Gastrocnemius medialis (tissue), 4 donors: ENCODE measurements at regions not wholly inside any gene's neighbourhood (a gene's known extent, or its start where the extent isn't known, plus 50 kb on each side); places are given as distances from the start of the nearest gene placed in this dataset.
"Not testable (repeated sequence)": the region's sequence is repeated elsewhere in the genome, so short reads cannot be mapped to it uniquely, and the experiment has no call there.

Source experiments
- ATAC-seq, 2 donors: fragments of 150-250 bp; one replicate each; pipeline ENCODE4 v1.9.1; 2016
- DNase-seq, 2 donors: peaks; one replicate each; pipeline ENCODE4 v3.0.0-alpha.2; 2019
- H3K27ac ChIP-seq, 4 donors: fragments of 200-600 bp; sonication (generic); 1 replicate in 1 of 4; 2 replicates in 3 of 4; pipeline ENCODE4 v1.5.1; 2016 to 2018; ENCODE audit warnings: mild to moderate bottlenecking in 2 of 4, moderate library complexity in 1 of 4
- H3K27me3 ChIP-seq, 3 donors: fragments of 200-600 bp; sonication (generic) in 2 of 3; 1 replicate in 1 of 3; 2 replicates in 2 of 3; pipeline versions ENCODE4 v1.5.1 to v1.6.0; 2016 to 2019; ENCODE audit warnings: mild to moderate bottlenecking in 1 of 3, moderate library complexity in 1 of 3
- H3K36me3 ChIP-seq, 2 donors: fragments of 200-600 bp; sonication (generic) in 1 of 2; one replicate each; pipeline ENCODE4 v1.5.1; 2017 to 2018
- H3K4me1 ChIP-seq, 2 donors: fragments of 200-600 bp; sonication (generic) in 1 of 2; one replicate each; pipeline ENCODE4 v1.5.1; 2016 to 2017; ENCODE audit warnings: mild to moderate bottlenecking in 2 of 2
- H3K4me3 ChIP-seq, 4 donors: fragments of 200-600 bp; sonication (generic) in 3 of 4; 1 replicate in 1 of 4; 2 replicates in 3 of 4; pipeline ENCODE4 v1.5.1; 2016 to 2019; ENCODE audit warnings: mild to moderate bottlenecking in 2 of 4
- H3K9me3 ChIP-seq, 3 donors: fragments of 200-600 bp; sonication (generic) in 2 of 3; 1 replicate in 1 of 3; 2 replicates in 2 of 3; pipeline ENCODE4 v1.5.1; 2016 to 2019
- POLR2A ChIP-seq, 2 donors: fragments of 450-650 bp; IDR thresholded peaks; one replicate each; pipeline ENCODE4 v1.6.1; 2017; ENCODE audit warnings: antibody characterized with exemption in 2 of 2, mild to moderate bottlenecking in 2 of 2, moderate library complexity in 2 of 2
- in situ Hi-C, 4 donors: fragments of 200-750 bp; cut with MboI; loops; one replicate each; pipeline versions ENCODE4 v1.15.0 to v1.8.0; 2017; ENCODE audit warnings: low sequenced_read_pairs in 4 of 4
- intact Hi-C: fragments of 100-400 bp; cut with DNase I; formaldehyde crosslinking; loops from one replicate; pipeline ENCODE4 v1.15.1; 2023; ENCODE audit warnings: low total_unique reads
- TF ChIP-seq, protein P1 (sequence below), 5 experiments: fragments of 450-650 bp in 3 of 5; fragments of 200-600 bp in 2 of 5; sonication (generic) in 2 of 5; IDR thresholded peaks in 4 of 5; conservative IDR thresholded peaks in 1 of 5; 1 replicate in 4 of 5; 2 replicates in 1 of 5; pipeline ENCODE4 v1.5.1; 2016 to 2019; ENCODE audit warnings: antibody characterized with exemption in 5 of 5, mild to moderate bottlenecking in 3 of 5, moderate library complexity in 3 of 5

DNA sequence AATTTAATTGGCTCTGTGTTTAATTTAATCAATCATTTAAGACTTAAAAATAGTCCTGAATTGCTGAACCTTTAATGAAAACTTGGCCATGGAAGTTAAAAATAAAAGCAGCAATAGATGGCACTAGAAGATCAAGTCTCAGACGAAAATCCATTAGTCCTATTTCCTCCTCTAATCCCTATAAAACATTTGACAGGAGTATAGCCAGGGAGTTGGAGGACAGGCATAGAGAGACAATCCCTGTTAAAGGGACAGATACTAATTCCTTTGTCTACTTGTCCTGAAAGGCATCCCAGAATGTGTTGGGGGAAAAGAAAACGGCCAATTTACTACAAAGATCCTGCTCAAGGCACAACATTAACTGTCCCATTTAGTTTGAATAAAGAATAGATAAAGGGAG is 276.3 kb upstream of the TACR3 start:
- intact Hi-C loops = no loop called here
- in situ Hi-C loops = no loop called here
- no peak overlapping the region for H3K27ac ChIP-seq
- H3K4me3 ChIP-seq = no peak overlapping the region
- H3K4me1 ChIP-seq = no peaks in the 10 kb centered on the region
- no peaks in the 10 kb centered on the region for H3K27me3 ChIP-seq
- TF ChIP-seq, protein P1, sequence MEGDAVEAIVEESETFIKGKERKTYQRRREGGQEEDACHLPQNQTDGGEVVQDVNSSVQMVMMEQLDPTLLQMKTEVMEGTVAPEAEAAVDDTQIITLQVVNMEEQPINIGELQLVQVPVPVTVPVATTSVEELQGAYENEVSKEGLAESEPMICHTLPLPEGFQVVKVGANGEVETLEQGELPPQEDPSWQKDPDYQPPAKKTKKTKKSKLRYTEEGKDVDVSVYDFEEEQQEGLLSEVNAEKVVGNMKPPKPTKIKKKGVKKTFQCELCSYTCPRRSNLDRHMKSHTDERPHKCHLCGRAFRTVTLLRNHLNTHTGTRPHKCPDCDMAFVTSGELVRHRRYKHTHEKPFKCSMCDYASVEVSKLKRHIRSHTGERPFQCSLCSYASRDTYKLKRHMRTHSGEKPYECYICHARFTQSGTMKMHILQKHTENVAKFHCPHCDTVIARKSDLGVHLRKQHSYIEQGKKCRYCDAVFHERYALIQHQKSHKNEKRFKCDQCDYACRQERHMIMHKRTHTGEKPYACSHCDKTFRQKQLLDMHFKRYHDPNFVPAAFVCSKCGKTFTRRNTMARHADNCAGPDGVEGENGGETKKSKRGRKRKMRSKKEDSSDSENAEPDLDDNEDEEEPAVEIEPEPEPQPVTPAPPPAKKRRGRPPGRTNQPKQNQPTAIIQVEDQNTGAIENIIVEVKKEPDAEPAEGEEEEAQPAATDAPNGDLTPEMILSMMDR (IDR thresholded peaks at IDR 0.05 in 4 of 5, conservative IDR thresholded peaks at IDR 0.05 in 1 of 5) = no peak
- no peak for TF ChIP-seq POLR2A (IDR thresholded peaks at IDR 0.05)
- no peak for DNase-seq
- no peaks in the 10 kb centered on the region for H3K36me3 ChIP-seq
- no peaks in the 10 kb centered on the region for H3K9me3 ChIP-seq
- ATAC-seq = no peak

DNA sequence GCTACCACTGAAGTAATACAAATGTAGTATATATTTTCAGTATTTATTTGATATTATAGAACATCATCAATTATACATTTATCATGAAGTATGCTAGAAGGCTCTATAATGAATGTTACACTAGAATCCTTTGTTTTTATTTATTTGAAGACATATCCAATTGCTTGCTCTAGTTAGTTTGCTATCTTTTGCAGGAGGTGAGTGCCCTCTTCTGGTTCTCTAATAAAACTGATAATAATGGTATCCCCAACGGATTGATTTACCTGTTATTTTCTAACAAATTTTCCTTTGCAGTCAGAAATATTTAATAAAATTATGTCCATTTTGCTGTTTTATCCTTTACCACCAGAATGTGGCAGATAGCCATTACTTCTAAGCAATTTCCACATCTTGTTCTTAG is 274.3 kb upstream of the TACR3 start:
- in situ Hi-C loops = no loop called here
- H3K36me3 ChIP-seq = no peaks in the 10 kb centered on the region

DNA sequence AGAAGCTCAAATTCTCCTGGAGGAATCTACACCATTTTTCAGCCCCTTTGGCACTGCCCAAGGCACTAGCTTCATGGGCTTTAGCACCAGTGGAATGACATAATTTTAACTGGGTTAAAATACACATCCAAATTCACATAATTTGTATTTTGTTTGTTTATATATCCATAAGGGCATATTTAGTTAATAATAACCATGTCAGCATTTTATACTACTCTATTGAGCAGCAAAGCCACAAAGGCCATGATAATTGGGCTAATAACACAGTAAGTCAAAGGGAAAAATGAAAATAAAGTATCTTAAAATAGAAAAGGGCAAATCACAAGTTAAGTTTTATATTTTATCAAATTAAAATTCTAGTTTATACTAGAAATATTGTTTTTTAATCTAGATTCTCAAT is 262.7 kb upstream of the TACR3 start:
- no peak for ATAC-seq
- no peaks in the 10 kb centered on the region for H3K9me3 ChIP-seq
- no peaks in the 10 kb centered on the region for H3K27me3 ChIP-seq
- TF ChIP-seq POLR2A (IDR thresholded peaks at IDR 0.05) = no peak
- TF ChIP-seq, protein P1 (IDR thresholded peaks at IDR 0.05 in 4 of 5, conservative IDR thresholded peaks at IDR 0.05 in 1 of 5) = no peak
- no peak for DNase-seq
- no peak overlapping the region for H3K27ac ChIP-seq
- H3K4me1 ChIP-seq = no peaks in the 10 kb centered on the region
- H3K36me3 ChIP-seq = no peaks in the 10 kb centered on the region
- H3K4me3 ChIP-seq = no peak overlapping the region
- intact Hi-C loops (no loop called here), in situ Hi-C loops (no loop called here)

More for the DNA sequence above, 274.3 kb upstream of the TACR3 start:
- no peak for TF ChIP-seq POLR2A (IDR thresholded peaks at IDR 0.05)
- TF ChIP-seq, protein P1 (IDR thresholded peaks at IDR 0.05 in 4 of 5, conservative IDR thresholded peaks at IDR 0.05 in 1 of 5) = no peak
- Histone ChIP-seq H3K27me3 (no peaks in the 10 kb centered on the region), H3K4me1 (no peaks in the 10 kb centered on the region), H3K4me3 (no peak overlapping the region), H3K9me3 (no peaks in the 10 kb centered on the region), H3K27ac (no peak overlapping the region)
- DNase-seq (no peak), ATAC-seq (no peak)
- intact Hi-C loops = no loop called here

DNA sequence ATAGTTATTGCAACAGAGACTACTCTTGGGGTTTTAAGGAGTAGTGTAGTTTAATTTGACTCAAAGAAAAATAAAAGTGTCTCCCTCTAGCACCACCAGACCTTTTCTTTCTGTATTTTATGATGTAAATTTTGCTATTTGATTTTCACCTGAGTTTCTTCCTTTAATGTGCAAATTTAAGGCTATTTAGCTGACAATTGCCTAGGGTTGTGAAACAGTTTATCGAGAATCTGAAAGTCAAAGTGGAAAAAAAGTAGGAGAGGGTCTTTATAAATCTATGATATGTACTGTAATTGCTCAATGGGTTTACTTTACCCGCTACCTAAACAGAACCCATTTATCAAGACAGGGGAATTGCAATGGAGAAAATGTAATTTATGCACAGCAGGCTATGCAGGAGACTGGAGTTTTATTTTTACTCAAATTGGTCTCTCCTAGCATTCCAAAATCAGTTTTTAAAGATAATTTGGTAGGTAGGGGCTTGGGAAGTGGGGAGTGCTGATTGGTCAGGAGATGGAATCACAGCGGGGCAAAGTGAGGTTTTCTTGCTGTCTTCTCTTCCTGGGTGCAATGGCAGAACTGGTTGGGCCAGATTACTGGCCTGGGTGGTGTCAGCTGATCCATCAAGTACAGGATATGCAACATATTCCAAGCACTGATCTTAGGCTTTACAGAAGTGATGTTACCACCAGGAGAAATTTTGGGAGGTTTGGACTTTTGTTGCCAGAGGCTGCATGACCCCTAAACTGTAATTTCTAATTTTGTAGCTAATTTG is 228.6 kb upstream of the TACR3 start:
- no peak overlapping the region for H3K27ac ChIP-seq
- no peaks in the 10 kb centered on the region for H3K4me1 ChIP-seq
- in situ Hi-C loops (no loop called here), intact Hi-C loops (no loop called here)
- H3K36me3 ChIP-seq = no peaks in the 10 kb centered on the region
- H3K27me3 ChIP-seq = no peaks in the 10 kb centered on the region
- DNase-seq (no peak), ATAC-seq (no peak)
- no peak overlapping the region for H3K4me3 ChIP-seq
- no peak for TF ChIP-seq POLR2A (IDR thresholded peaks at IDR 0.05)
- TF ChIP-seq, protein P1 (IDR thresholded peaks at IDR 0.05 in 4 of 5, conservative IDR thresholded peaks at IDR 0.05 in 1 of 5) = no peak
- H3K9me3 ChIP-seq = no peaks in the 10 kb centered on the region

DNA sequence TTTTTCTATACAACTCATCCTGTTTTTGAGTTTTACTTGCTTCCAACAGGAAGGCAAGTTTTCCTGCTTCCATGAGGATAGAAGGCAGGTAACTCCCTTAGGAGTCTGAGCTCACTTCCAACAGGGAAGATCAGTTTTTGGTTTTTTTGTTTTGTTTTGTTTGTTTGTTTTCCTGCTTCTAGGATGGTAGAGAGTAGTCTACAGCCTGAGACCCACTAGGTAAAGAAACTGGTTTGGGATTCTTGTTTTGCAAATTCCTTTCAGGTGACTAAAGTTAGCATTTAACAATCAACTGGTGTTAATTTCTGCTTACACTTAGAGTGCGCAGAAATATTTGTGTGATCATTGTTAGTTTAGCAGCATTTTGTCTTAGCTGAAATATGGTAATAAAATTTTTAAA is 227.8 kb upstream of the TACR3 start:
- TF ChIP-seq, protein P1 (IDR thresholded peaks at IDR 0.05 in 4 of 5, conservative IDR thresholded peaks at IDR 0.05 in 1 of 5) = no peak
- TF ChIP-seq POLR2A (IDR thresholded peaks at IDR 0.05) = no peak
- no peaks in the 10 kb centered on the region for H3K9me3 ChIP-seq
- intact Hi-C loops (no loop called here), in situ Hi-C loops (no loop called here)
- DNase-seq = no peak
- H3K27ac ChIP-seq = no peak overlapping the region
- H3K27me3 ChIP-seq = no peaks in the 10 kb centered on the region
- ATAC-seq = no peak
- H3K4me3 ChIP-seq = no peak overlapping the region
- H3K4me1 ChIP-seq = no peaks in the 10 kb centered on the region
- no peaks in the 10 kb centered on the region for H3K36me3 ChIP-seq

DNA sequence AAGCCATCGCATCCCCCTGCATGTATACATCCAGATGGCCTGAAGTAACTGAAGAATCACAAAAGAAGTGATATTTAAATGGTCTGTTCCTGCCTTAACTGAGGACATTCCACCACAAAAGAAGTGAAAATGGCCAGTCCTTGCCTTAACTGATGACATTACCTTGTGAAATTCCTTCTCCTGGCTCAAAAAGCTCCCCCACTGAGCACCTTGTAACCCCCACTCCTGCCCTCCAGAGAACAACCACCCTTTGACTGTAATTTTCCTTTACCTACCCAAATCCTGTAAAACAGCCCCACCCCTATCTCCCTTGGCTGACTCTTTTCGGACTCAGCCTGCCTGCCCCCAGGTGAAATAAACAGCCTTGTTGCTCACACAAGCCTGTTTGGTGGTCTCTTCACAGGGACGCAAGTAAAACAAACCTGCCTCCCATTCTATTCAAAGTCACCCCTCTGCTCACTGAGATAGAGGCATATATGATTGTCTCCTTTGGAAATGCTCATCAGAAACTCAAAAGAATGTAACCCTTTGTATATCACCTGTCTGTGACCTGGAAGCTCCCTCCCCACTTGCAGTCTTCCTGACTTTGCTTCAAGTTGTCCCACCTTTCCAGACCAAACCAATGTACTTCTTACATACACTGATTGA is 227.0 kb upstream of the TACR3 start:
- in situ Hi-C loops = not testable (repeated sequence)

More for the DNA sequence above, 227.0 kb upstream of the TACR3 start:
- ATAC-seq, H3K4me1 ChIP-seq, DNase-seq, H3K4me3 ChIP-seq, H3K27ac ChIP-seq, H3K9me3 ChIP-seq, intact Hi-C loops, H3K36me3 ChIP-seq, H3K27me3 ChIP-seq: not testable (repeated sequence)
